Lower lobe of right lung (tissue), 2 donors: ENCODE measurements at regions not wholly inside any gene's neighbourhood (a gene's known extent, or its start where the extent isn't known, plus 50 kb on each side); places are given as distances from the start of the nearest gene placed in this dataset.

Experiments used
- ATAC-seq, 2 donors: fragments of 200-7000 bp; cut with Tn5 transposase; one replicate each; pipeline ENCODE4 v1.9.1; 2020 to 2022; ENCODE audit warnings: mild to moderate bottlenecking in 2 of 2, moderate library complexity in 2 of 2
- DNase-seq: peaks from one replicate; pipeline ENCODE4 v3.0.0-alpha.2; 2020
- H3K27ac ChIP-seq: fragments of 200-600 bp; one replicate; pipeline ENCODE4 v1.8.0; 2022
- H3K27me3 ChIP-seq: fragments of 200-600 bp; one replicate; pipeline ENCODE4 v1.8.0; 2022; ENCODE audit warnings: low read depth
- H3K36me3 ChIP-seq: fragments of 200-600 bp; one replicate; pipeline ENCODE4 v1.8.0; 2022; ENCODE audit warnings: mild to moderate bottlenecking
- H3K4me1 ChIP-seq: fragments of 200-600 bp; one replicate; pipeline ENCODE4 v1.8.0; 2022
- H3K4me3 ChIP-seq: fragments of 200-600 bp; one replicate; pipeline ENCODE4 v1.8.0; 2022; ENCODE audit warnings: mild to moderate bottlenecking
- H3K9me3 ChIP-seq: fragments of 200-600 bp; one replicate; pipeline ENCODE4 v1.8.0; 2022
- intact Hi-C: fragments of 100-400 bp; cut with DNase I; formaldehyde crosslinking; loops from one replicate; pipeline ENCODE4 v1.11.0; 2022
- TF ChIP-seq, protein P1 (sequence below): fragments of 200-600 bp; IDR thresholded peaks from one replicate; pipeline ENCODE4 v1.8.0; 2022; ENCODE audit warnings: antibody characterized with exemption, mild to moderate bottlenecking
- donor health status: DM: no; HTN: yes; CAD: no; lungs with severe emphysema.

DNA sequence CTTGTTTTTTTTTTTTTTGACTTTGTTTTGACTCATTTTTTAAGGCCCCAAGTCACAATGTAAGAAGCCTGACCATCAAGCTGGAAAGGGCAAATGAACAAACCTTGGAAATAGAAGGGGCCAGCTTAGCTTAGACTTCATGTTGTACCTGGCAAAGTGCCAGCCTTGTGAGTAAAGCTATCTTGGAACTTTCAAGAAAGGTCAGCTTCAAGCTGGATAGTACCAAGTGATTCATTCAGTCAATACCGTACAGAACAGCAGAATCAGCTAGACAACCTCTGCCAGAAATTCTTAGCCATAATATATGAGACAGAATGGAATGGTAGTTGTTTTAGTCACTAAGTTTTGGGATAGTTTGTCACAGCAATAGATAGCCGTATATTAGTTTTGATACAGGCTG, 1492.2 kb upstream of the TENM3 start:
- H3K9me3 ChIP-seq, result no peaks in the 10 kb centered on the region
- no peaks in the 10 kb centered on the region for H3K36me3 ChIP-seq
- H3K27ac ChIP-seq, result no peak overlapping the region
- H3K4me1 ChIP-seq, result no peaks in the 10 kb centered on the region
- no peak overlapping the region for H3K4me3 ChIP-seq
- ATAC-seq (no peak), DNase-seq (no peak)
- no peaks in the 10 kb centered on the region for H3K27me3 ChIP-seq
- intact Hi-C loops, result no loop called here
- TF ChIP-seq, protein P1, sequence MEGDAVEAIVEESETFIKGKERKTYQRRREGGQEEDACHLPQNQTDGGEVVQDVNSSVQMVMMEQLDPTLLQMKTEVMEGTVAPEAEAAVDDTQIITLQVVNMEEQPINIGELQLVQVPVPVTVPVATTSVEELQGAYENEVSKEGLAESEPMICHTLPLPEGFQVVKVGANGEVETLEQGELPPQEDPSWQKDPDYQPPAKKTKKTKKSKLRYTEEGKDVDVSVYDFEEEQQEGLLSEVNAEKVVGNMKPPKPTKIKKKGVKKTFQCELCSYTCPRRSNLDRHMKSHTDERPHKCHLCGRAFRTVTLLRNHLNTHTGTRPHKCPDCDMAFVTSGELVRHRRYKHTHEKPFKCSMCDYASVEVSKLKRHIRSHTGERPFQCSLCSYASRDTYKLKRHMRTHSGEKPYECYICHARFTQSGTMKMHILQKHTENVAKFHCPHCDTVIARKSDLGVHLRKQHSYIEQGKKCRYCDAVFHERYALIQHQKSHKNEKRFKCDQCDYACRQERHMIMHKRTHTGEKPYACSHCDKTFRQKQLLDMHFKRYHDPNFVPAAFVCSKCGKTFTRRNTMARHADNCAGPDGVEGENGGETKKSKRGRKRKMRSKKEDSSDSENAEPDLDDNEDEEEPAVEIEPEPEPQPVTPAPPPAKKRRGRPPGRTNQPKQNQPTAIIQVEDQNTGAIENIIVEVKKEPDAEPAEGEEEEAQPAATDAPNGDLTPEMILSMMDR, result no peak

DNA sequence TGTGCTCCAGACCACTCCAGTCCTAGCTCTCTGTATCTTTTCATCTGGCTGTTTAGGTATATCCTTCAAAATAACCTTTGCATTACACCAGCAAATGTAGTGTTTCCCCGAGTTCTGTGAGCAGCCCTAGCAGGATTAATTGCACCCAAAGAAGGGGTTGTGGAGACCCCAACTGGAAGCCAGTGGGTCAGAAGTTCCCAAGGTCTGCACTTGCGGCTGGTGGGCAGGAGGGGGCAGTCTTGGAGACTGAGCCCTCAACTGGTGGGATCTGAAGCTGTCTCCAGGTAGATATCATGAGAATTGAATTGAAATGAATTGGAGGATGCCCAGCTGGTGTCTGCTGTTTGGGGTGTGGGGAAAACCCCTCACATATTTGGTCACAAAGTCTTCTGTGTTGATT, 1485.3 kb upstream of the TENM3 start:
- Histone ChIP-seq H3K4me3 (no peak overlapping the region), H3K27me3 (no peaks in the 10 kb centered on the region), H3K4me1 (no peaks in the 10 kb centered on the region), H3K36me3 (no peaks in the 10 kb centered on the region), H3K27ac (no peak overlapping the region), H3K9me3 (no peaks in the 10 kb centered on the region)
- intact Hi-C loops, result no loop called here
- ATAC-seq (no peak), DNase-seq (no peak)
- TF ChIP-seq, protein P1, result no peak

DNA sequence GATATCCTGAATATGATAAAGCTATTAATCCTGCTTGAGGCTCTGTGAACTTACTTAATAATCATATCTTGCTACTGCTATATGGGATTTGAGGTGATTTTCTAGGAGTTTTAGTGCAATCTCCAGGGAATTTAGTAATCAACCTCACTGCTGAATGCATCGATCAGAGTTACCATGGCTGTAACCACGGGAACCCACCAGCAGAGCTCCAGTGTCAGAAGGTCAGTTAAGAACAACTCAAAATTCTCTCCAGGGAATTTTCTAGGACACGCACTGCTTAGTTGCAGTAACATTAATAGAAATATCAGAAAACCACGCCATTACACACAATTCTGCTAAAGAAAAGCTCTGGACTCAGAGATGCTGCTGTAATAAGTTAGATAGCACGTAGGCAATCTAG, 1477.2 kb upstream of the TENM3 start:
- Histone ChIP-seq H3K27me3 (no peaks in the 10 kb centered on the region), H3K27ac (no peak overlapping the region), H3K4me3 (no peak overlapping the region), H3K4me1 (no peaks in the 10 kb centered on the region), H3K36me3 (no peaks in the 10 kb centered on the region), H3K9me3 (no peaks in the 10 kb centered on the region)
- DNase-seq (no peak), ATAC-seq (no peak)
- intact Hi-C loops, result no loop called here
- TF ChIP-seq, protein P1, result no peak

DNA sequence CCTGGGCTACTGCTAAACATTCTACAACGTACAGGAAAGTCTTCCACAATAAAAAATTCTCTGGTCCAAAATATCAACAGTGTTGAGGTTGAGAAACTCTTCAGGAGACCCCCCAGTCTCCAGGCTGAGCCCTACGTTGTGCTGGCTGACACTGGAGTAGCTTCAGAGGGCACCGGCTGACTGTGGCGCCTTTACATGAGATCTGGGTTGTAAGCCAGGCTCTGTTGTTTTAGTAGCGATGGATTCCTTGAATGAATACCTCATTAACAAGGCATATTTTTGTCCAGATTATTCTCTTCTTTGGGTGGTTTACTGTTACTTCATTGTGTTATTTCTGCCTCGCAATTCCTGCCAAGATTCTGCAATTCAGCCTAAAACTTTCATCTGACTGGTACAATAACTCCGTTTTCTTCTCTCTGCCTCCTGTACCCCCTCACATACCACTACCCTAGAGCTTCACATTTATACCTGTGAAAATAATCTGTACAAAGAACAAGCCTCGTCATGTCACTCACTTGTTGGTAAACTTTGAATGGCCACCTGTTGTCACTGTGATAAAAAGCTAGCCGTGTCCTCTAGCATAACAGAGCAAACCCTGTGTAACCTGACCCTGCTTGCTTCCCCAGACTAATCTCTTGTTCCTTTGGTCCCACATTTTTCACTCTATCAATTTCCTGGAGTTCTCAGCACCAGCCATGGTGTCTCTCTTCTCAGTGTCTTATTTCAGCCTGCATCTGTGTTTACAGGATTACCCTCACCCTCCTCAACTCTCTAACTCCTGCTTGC, 1476.1 kb upstream of the TENM3 start:
- intact Hi-C loops, result no loop called here
- Histone ChIP-seq H3K27ac (no peak overlapping the region), H3K4me1 (no peaks in the 10 kb centered on the region), H3K27me3 (no peaks in the 10 kb centered on the region), H3K36me3 (no peaks in the 10 kb centered on the region), H3K4me3 (no peak overlapping the region), H3K9me3 (no peaks in the 10 kb centered on the region)
- no peak for DNase-seq
- TF ChIP-seq, protein P1, result no peak
- no peak for ATAC-seq

DNA sequence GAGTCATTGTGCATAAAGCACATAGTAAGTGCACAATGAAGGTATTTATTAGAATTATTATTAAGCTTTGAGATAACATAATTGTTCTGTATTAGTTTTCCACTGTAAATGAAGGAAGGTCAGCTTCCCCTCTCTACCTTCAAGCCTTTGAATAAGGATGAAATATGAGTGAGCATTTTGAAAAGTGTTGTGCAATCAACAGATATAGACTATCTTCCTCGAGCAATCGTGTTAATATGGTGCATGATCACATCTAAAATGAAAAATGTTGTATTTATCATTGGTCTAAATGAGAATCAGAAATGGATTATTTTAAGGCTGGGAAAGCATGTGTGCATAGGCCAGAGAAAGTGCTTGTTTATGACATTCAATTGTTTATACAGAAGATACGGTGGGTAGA, 1474.6 kb upstream of the TENM3 start:
- Histone ChIP-seq H3K9me3 (no peaks in the 10 kb centered on the region), H3K4me3 (no peak overlapping the region), H3K27me3 (no peaks in the 10 kb centered on the region), H3K27ac (no peak overlapping the region), H3K36me3 (no peaks in the 10 kb centered on the region), H3K4me1 (no peaks in the 10 kb centered on the region)
- TF ChIP-seq, protein P1, result no peak
- intact Hi-C loops, result no loop called here
- DNase-seq (no peak), ATAC-seq (no peak)
